ACC112 (cell line): ENCODE measurements at regions not wholly inside any gene's neighbourhood (a gene's known extent, or its start where the extent isn't known, plus 50 kb on each side); places are given as distances from the start of the nearest gene placed in this dataset.
A peak's percentile ranks its signal among the peaks of the same experiment; 100 is the strongest.
"Not testable (repeated sequence)": the region's sequence is repeated elsewhere in the genome, so short reads cannot be mapped to it uniquely, and the experiment has no call there.

Source experiments
- H2AFZ ChIP-seq: fragments of 200-600 bp; sonication (generic); one replicate; pipeline ENCODE4 v1.6.0; 2017; ENCODE audit warnings: antibody characterized with exemption, low read length; ENCODE audit not compliant: unreplicated experiment
- H3K27ac ChIP-seq: fragments of 200-600 bp; sonication (generic); 2 replicates; pipeline ENCODE4 v1.5.1; 2014; ENCODE audit warnings: low read depth, mild to moderate bottlenecking, antibody characterized with exemption, low read length, moderate library complexity
- H3K27me3 ChIP-seq: fragments of 200-600 bp; sonication (generic); 2 replicates; pipeline ENCODE4 v1.6.1; 2014; ENCODE audit warnings: mild to moderate bottlenecking, antibody characterized with exemption, low read length, moderate library complexity, mixed read lengths; ENCODE audit not compliant: insufficient read depth
- H3K36me3 ChIP-seq: fragments of 200-600 bp; sonication (generic); 2 replicates; pipeline ENCODE4 v1.6.1; 2016; ENCODE audit warnings: mild to moderate bottlenecking, antibody characterized with exemption, low read length, moderate library complexity, mixed read lengths; ENCODE audit not compliant: insufficient read depth
- H3K4me1 ChIP-seq: fragments of 200-600 bp; sonication (generic); one replicate; pipeline ENCODE4 v1.6.1; 2016; ENCODE audit warnings: low read length, mixed read lengths; ENCODE audit not compliant: insufficient read depth, unreplicated experiment, control insufficient read depth
- H3K4me3 ChIP-seq: fragments of 200-600 bp; sonication (generic); 2 replicates; pipeline ENCODE4 v1.5.1; 2014; ENCODE audit warnings: mild to moderate bottlenecking, low read depth, low read length
- H3K79me2 ChIP-seq: fragments of 200-600 bp; sonication (generic); one replicate; pipeline ENCODE4 v1.6.0; 2016; ENCODE audit warnings: low read length; ENCODE audit not compliant: control insufficient read depth, unreplicated experiment, insufficient read depth

DNA sequence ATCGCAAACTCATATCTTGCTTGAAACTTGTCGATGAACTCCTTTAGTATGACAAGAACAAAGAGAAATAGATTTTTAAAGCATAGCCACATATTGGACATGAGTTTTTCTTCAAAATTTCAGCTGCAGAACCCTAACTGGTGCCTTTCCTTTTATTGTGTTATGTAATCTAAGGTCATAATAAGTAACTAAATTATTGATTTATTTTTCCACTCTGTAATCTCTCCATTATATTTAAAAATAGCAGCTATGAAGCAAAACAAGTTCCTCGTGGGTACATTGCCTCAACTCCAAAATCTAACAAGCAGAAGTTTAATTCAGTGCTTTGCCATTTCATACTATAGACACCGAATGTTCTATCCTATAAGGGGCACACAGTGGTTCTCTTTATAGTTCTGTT lies 159.2 kb upstream of the PRSS1 start:
- no peaks in the 10 kb centered on the region for H3K36me3 ChIP-seq
- no peak overlapping the region for H3K4me3 ChIP-seq
- no peaks in the 10 kb centered on the region for H3K79me2 ChIP-seq
- no peak overlapping the region for H3K27ac ChIP-seq
- H3K4me1 ChIP-seq = peaks cover 4% of the 10 kb centered on the region
- H3K27me3 ChIP-seq = peaks cover 9% of the 10 kb centered on the region; the same call in 1 of the 2 replicates
- no peak overlapping the region for H2AFZ ChIP-seq

DNA sequence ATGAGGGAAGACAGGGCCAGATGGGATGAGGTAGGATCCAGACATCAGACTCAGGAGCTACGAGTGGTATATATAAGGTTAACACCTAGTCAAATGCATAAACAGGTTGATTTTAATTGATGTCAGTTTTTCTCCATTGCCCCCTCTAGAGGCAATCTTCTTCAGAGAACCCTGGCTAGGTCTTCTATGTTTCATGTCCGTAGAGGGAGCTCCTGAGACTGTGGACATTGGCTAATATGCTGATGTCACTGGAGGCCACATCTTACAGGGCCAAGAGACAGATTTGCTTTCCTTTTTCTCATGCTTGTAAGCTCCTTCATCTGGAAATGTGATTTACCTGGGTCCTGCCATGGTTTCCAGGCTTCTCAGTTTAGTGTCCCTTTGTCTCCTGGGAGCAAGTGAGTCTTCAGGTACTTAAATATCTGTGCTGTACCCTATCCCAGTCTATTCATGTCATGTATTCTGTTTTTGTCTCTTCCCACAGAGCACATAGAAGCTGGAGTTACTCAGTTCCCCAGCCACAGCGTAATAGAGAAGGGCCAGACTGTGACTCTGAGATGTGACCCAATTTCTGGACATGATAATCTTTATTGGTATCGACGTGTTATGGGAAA lies 161.6 kb upstream of the PRSS1 start:
- Histone ChIP-seq H3K4me1 (peaks cover 24% of the 10 kb centered on the region), H3K4me3 (no peak overlapping the region), H3K79me2 (no peaks in the 10 kb centered on the region), H2AFZ (peak overlapping the region; percentile 81), H3K36me3 (no peaks in the 10 kb centered on the region), H3K27me3 (no peaks in the 10 kb centered on the region), H3K27ac (peak overlapping the region; percentile 28; the same call in 1 of the 2 replicates)

DNA sequence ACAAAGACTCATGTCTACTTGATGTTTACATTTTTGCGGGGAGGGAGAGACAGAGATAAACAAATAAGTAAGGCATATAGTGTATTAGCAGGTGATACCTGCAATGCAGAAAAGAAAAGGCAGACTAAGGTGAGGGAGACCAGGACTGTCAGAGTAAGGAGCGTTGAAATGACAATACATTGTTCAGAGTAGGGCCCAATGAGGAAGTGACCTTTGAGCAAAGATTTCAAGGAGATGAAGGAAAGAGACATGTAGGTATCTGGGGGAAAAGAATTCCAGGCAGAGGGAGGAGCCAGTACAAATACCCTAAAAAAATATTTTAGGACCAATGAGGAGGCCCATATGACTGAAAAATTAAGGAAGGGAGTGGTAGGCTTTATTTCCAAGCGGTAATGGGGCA lies 162.7 kb upstream of the PRSS1 start:
- H3K36me3 ChIP-seq = no peaks in the 10 kb centered on the region
- H3K4me1 ChIP-seq = peaks cover 28% of the 10 kb centered on the region
- H3K4me3 ChIP-seq = no peak overlapping the region
- no peaks in the 10 kb centered on the region for H3K79me2 ChIP-seq
- H2AFZ ChIP-seq = no peak overlapping the region
- no peaks in the 10 kb centered on the region for H3K27me3 ChIP-seq
- no peak overlapping the region for H3K27ac ChIP-seq

DNA sequence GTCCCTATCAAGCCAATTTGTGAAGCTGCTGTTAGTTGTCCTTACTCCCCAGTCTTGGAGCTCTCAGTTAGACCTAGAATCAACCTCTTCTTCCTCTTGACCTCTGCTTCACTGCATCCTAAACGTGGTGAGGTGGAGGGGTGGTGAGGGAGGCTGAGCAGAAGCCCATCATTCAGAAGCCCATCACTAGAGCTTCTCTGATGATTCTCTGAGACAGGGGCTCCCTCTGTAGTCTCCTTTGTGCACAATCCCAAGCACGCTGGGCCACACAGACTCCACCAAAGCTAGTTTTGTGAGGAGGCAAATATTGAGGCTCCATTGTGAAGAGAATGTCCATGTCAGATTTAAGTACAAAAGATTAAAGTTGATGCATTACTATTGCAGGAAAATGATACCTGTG lies 163.8 kb upstream of the PRSS1 start:
- Histone ChIP-seq H3K27ac (peak overlapping the region; percentile 55; the same call in 1 of the 2 replicates), H3K4me1 (peaks cover 31% of the 10 kb centered on the region), H2AFZ (peak overlapping the region; percentile 21), H3K27me3 (no peaks in the 10 kb centered on the region), H3K4me3 (no peak overlapping the region), H3K36me3 (no peaks in the 10 kb centered on the region), H3K79me2 (no peaks in the 10 kb centered on the region)

DNA sequence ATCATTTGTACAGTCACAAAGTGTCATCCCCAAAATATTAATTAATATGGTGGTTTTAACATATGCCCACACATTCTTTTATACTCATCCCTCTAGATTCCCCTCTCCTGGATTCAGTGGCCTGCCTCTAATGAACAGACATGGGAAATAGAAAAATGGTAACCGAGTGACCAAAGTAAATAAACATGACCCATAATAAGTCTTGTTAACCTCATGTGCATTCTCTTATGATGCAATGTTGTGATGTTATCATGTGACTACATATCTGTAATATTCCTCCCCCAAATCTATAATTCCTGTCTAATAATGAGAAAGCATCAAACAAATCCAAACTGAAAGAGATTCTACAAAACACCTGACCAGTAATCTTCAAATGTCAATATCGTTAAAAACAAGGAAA lies 164.5 kb upstream of the PRSS1 start:
- peak overlapping the region; percentile 21 for H2AFZ ChIP-seq
- no peak overlapping the region for H3K4me3 ChIP-seq
- H3K4me1 ChIP-seq = peaks cover 31% of the 10 kb centered on the region
- H3K79me2 ChIP-seq = no peaks in the 10 kb centered on the region
- H3K27ac ChIP-seq = peak overlapping the region; percentile 70; the same call in 1 of the 2 replicates
- H3K36me3 ChIP-seq = no peaks in the 10 kb centered on the region
- H3K27me3 ChIP-seq = no peaks in the 10 kb centered on the region

DNA sequence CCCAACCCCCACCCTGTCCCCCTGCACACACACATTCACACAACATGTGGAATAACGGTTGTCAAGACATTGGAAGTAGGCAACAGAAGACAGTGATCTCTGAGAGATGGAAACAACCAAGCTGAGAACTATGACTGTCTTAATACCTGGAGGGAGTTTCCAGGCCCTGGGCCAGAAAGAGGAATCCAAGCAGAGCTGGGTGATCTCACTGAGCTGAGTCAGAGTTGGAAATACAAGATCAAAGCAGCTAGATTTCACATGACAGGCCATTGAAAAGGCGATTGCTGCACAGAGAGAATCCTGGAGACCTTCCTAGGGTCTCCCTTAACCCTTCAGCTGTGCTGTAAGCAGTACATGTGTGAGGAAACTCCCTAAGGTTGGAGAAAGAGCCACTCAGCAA lies 165.8 kb upstream of the PRSS1 start:
- no peaks in the 10 kb centered on the region for H3K27me3 ChIP-seq
- no peaks in the 10 kb centered on the region for H3K79me2 ChIP-seq
- H2AFZ ChIP-seq = peak overlapping the region; percentile 73
- peak overlapping the region; percentile 70 for H3K27ac ChIP-seq
- H3K4me1 ChIP-seq = peaks cover 31% of the 10 kb centered on the region
- no peak overlapping the region for H3K4me3 ChIP-seq
- H3K36me3 ChIP-seq = no peaks in the 10 kb centered on the region

DNA sequence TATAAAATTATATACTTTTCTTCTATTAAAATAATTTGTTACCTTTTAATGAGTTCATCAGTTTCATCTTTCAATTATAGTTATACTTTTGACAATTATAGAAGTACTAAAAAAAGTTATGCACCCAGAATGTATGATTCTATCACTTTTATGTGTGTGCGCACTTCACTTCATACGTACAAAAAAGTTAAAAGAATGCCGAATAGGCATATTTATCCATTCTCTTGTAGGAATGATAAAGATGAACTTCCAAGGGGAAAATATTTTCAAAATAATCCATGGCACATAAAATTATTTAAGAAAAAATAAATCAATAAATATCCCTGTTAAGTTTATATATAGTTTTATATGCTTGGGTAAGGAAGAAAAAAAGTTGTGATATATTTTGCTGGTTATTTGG lies 166.9 kb upstream of the PRSS1 start:
- H3K36me3 ChIP-seq = no peaks in the 10 kb centered on the region
- no peak overlapping the region for H3K4me3 ChIP-seq
- peaks cover 31% of the 10 kb centered on the region for H3K4me1 ChIP-seq
- H3K27ac ChIP-seq = no peak overlapping the region
- H2AFZ ChIP-seq = no peak overlapping the region
- no peaks in the 10 kb centered on the region for H3K79me2 ChIP-seq
- H3K27me3 ChIP-seq = no peaks in the 10 kb centered on the region

DNA sequence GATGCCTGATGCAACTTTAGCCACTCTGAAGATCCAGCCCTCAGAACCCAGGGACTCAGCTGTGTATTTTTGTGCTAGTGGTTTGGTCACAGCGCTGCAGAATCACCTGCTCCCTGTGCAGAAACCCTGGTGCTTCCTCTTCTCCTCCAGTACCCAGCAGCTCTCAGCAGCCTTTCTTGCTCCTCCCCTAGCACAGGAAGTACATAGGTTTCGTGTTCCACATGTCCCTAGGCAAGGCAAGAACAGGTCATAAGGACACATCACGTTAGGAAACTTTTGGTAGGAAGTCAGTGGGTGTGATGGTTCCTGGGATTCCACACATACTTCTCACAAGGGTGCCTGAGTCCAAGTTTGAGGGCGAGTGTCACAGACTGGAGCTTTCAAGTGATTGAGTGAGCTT lies 167.9 kb upstream of the PRSS1 start:
- Histone ChIP-seq H2AFZ (no peak overlapping the region), H3K4me3 (no peak overlapping the region), H3K27ac (no peak overlapping the region), H3K4me1 (peaks cover 31% of the 10 kb centered on the region), H3K36me3 (no peaks in the 10 kb centered on the region), H3K79me2 (no peaks in the 10 kb centered on the region), H3K27me3 (no peaks in the 10 kb centered on the region)

DNA sequence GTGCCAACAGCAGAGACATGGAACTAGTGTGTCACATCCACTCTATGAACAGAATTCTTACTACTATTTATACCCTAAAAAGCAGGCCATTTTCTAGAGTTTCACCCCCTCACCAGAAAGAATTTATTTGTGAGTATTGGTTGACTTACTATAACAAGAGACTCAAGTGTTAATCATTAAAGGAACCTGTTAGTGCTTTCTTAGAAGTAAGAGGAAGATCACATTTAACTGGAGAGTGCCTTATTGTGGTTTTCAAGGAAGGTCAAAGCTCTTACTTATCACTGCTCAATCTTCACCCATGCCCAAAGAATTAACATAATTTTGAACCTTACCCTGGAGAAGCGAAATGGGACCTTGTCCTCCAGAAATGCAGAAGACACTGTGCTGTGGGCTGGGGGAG lies 169.3 kb upstream of the PRSS1 start:
- no peak overlapping the region for H2AFZ ChIP-seq
- H3K36me3 ChIP-seq = no peaks in the 10 kb centered on the region
- H3K27me3 ChIP-seq = no peaks in the 10 kb centered on the region
- H3K79me2 ChIP-seq = no peaks in the 10 kb centered on the region
- H3K4me1 ChIP-seq = peaks cover 26% of the 10 kb centered on the region
- no peak overlapping the region for H3K27ac ChIP-seq
- H3K4me3 ChIP-seq = no peak overlapping the region

DNA sequence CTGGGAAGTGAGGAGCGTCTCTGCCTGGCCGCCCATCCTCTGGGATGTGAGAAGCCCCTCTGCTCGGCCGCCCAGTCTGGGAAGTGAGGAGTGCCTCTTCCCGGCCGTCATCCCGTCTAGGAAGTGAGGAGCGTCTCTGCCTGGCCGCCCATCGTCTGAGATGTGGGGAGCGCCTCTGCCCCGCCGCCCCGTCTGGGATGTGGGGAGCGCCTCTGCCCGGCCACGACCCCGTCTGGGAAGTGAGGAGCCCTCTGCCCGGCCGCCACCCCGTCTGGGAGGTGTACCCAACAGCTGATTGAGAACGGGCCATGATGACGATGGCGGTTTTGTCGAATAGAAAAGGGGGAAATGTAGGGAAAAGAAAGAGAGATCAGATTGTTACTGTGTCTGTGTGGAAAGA lies 173.9 kb upstream of the PRSS1 start:
- not testable (repeated sequence) for H3K4me1 ChIP-seq, H3K36me3 ChIP-seq, H3K27ac ChIP-seq, H3K27me3 ChIP-seq, H3K79me2 ChIP-seq, H2AFZ ChIP-seq, H3K4me3 ChIP-seq

DNA sequence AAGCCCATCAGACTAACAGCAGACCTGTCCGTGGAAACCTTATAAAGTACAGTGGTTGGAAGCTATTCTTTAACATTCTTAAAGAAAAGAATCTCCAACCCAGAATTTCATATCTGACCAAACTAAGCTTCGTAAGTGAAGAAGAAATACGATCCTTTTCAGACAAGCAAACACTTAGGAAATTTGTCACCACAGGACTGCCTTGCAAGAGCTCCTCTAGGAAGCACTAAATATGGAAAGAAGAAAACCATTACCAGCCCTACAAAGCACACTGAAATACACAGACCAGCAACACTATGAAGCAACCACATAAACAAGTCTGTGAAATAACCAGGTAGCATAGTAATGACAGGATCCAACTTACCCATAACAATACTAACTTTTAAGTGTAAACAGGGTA lies 177.7 kb upstream of the PRSS1 start:
- H3K4me1 ChIP-seq = peaks cover 22% of the 10 kb centered on the region
- H3K27ac ChIP-seq = no peak overlapping the region
- H3K36me3 ChIP-seq = no peaks in the 10 kb centered on the region
- no peaks in the 10 kb centered on the region for H3K79me2 ChIP-seq
- H3K27me3 ChIP-seq = no peaks in the 10 kb centered on the region
- no peak overlapping the region for H3K4me3 ChIP-seq
- H2AFZ ChIP-seq = no peak overlapping the region
